Skeletal muscle tissue (tissue), 3 donors: ENCODE measurements at regions not wholly inside any gene's neighbourhood (a gene's known extent, or its start where the extent isn't known, plus 50 kb on each side); places are given as distances from the start of the nearest gene placed in this dataset.

ENCODE experiments used
- H3K27ac ChIP-seq: one replicate; pipeline ENCODE4 v1.7.0; 2013; ENCODE audit warnings: mild to moderate bottlenecking, low read depth, low read length, inconsistent platforms
- H3K27me3 ChIP-seq, 3 donors: one replicate each; pipeline ENCODE4 v1.7.0; 2013; ENCODE audit warnings: low read length in 3 of 3; ENCODE audit not compliant: control insufficient read depth in 3 of 3, insufficient read depth in 3 of 3
- H3K36me3 ChIP-seq, 3 donors: one replicate each; pipeline ENCODE4 v1.7.0; 2013; ENCODE audit warnings: low read length in 3 of 3; ENCODE audit not compliant: control insufficient read depth in 3 of 3, insufficient read depth in 3 of 3
- H3K4me1 ChIP-seq, 3 donors: one replicate each; pipeline ENCODE4 v1.7.0; 2013; ENCODE audit warnings: low read length in 3 of 3, mild to moderate bottlenecking in 3 of 3; ENCODE audit not compliant: control insufficient read depth in 3 of 3, insufficient read depth in 3 of 3
- H3K4me3 ChIP-seq, 3 donors: one replicate each; pipeline ENCODE4 v1.7.0; 2013; ENCODE audit warnings: low read length in 3 of 3
- H3K9ac ChIP-seq, 3 donors: one replicate each; pipeline ENCODE4 v1.7.0; 2013; ENCODE audit warnings: low read length in 3 of 3, mild to moderate bottlenecking in 3 of 3, moderate library complexity in 2 of 3, low read depth in 1 of 3
- H3K9me3 ChIP-seq, 3 donors: one replicate each; pipeline ENCODE4 v1.7.0; 2013; ENCODE audit warnings: low read length in 3 of 3; ENCODE audit not compliant: control insufficient read depth in 3 of 3
- donor health status: Osteomylitis.

- Histone ChIP-seq H3K4me3 (no peak overlapping the region), H3K4me1 (peaks cover 0 to 9% (median 6%) of the 10 kb centered on the region in 3 donors), H3K27ac (no peak overlapping the region), H3K9ac (no peak overlapping the region), H3K36me3 (no peaks in the 10 kb centered on the region), H3K9me3 (no peaks in the 10 kb centered on the region), H3K27me3 (no peaks in the 10 kb centered on the region)
Observed at GRCh38 chr12:5374713-5375112, 57.2 kb upstream of the NTF3 start.

GRCh38 chr12:5375547-5376295 is 56.2 kb upstream of the NTF3 start:
- Histone ChIP-seq H3K36me3 (no peaks in the 10 kb centered on the region), H3K9ac (no peak overlapping the region), H3K9me3 (no peaks in the 10 kb centered on the region), H3K27me3 (no peaks in the 10 kb centered on the region), H3K4me1 (peaks cover 6 to 16% (median 13%) of the 10 kb centered on the region in 3 donors), H3K4me3 (no peak overlapping the region), H3K27ac (no peak overlapping the region)

- no peak overlapping the region for H3K27ac ChIP-seq
- peaks cover 6 to 19% (median 14%) of the 10 kb centered on the region in 3 donors for H3K4me1 ChIP-seq
- no peak overlapping the region for H3K9ac ChIP-seq
- H3K4me3 ChIP-seq, result no peak overlapping the region
- H3K9me3 ChIP-seq, result no peaks in the 10 kb centered on the region
- no peaks in the 10 kb centered on the region for H3K36me3 ChIP-seq
- no peaks in the 10 kb centered on the region for H3K27me3 ChIP-seq
Observed at GRCh38 chr12:5376591-5377207, 55.2 kb upstream of the NTF3 start.

- Histone ChIP-seq H3K36me3 (no peaks in the 10 kb centered on the region), H3K27me3 (no peaks in the 10 kb centered on the region), H3K9me3 (no peaks in the 10 kb centered on the region), H3K4me1 (peaks cover 14 to 29% (median 22%) of the 10 kb centered on the region in 3 donors), H3K4me3 (no peak overlapping the region), H3K27ac (no peak overlapping the region), H3K9ac (no peak overlapping the region)
Observed at GRCh38 chr12:5377997-5378592, 53.8 kb upstream of the NTF3 start.

- H3K4me3 ChIP-seq, result no peak overlapping the region
- H3K4me1 ChIP-seq, result peaks cover 15 to 34% (median 27%) of the 10 kb centered on the region in 3 donors
- H3K36me3 ChIP-seq, result no peaks in the 10 kb centered on the region
- H3K9ac ChIP-seq, result peak overlapping the region in 1 of 3 donors; percentile 43
- H3K27ac ChIP-seq, result peak overlapping the region; percentile 93
- H3K27me3 ChIP-seq, result no peaks in the 10 kb centered on the region
- no peaks in the 10 kb centered on the region for H3K9me3 ChIP-seq
Observed at GRCh38 chr12:5379749-5380496, 52.0 kb upstream of the NTF3 start.
